Testis (tissue), 2 donors: ENCODE measurements at regions not wholly inside any gene's neighbourhood (a gene's known extent, or its start where the extent isn't known, plus 50 kb on each side); places are given as distances from the start of the nearest gene placed in this dataset.
A peak's percentile ranks its signal among the peaks of the same experiment; 100 is the strongest.

Source experiments
- DNase-seq: peaks from one replicate; pipeline ENCODE4 v3.0.0-alpha.2; 2019
- H3K27ac ChIP-seq, 2 donors: fragments of 200-600 bp; sonication (generic); one replicate each; pipeline ENCODE4 v1.5.1; 2019
- H3K27me3 ChIP-seq: fragments of 200-600 bp; sonication (generic); one replicate; pipeline ENCODE4 v1.5.1; 2019
- H3K36me3 ChIP-seq: fragments of 200-600 bp; sonication (generic); one replicate; pipeline ENCODE4 v1.5.1; 2017; ENCODE audit warnings: low read depth; ENCODE audit errors: missing control alignments
- H3K4me1 ChIP-seq: fragments of 200-600 bp; sonication (generic); one replicate; pipeline ENCODE4 v1.5.1; 2019
- H3K4me3 ChIP-seq, 2 donors: fragments of 200-600 bp; sonication (generic); one replicate each; pipeline ENCODE4 v1.5.1; 2017 to 2019
- H3K9me3 ChIP-seq: fragments of 200-600 bp; sonication (generic); one replicate; pipeline ENCODE4 v1.5.1; 2017
- POLR2A ChIP-seq: fragments of 450-650 bp; IDR thresholded peaks from one replicate; pipeline ENCODE4 v1.6.1; 2017; ENCODE audit warnings: antibody characterized with exemption, mild to moderate bottlenecking, moderate library complexity
- WGBS, 2 donors: methylation state at CpG; one replicate each; pipeline ENCODE4 v1.1.5; 2018; 5-methylcytosine and 5-hydroxymethylcytosine counted together
- intact Hi-C: fragments of 100-400 bp; cut with DNase I; formaldehyde crosslinking; loops from one replicate; pipeline ENCODE4 v1.15.1; 2023; ENCODE audit warnings: low total_unique reads
- TF ChIP-seq, protein P1 (sequence below), 3 experiments: fragments of 450-650 bp in 2 of 3; fragments of 200-600 bp in 1 of 3; sonication (generic) in 1 of 3; IDR thresholded peaks; one replicate each; pipeline ENCODE4 v1.5.1; 2016 to 2019; ENCODE audit warnings: antibody characterized with exemption in 3 of 3, mild to moderate bottlenecking in 2 of 3, moderate library complexity in 1 of 3

DNA sequence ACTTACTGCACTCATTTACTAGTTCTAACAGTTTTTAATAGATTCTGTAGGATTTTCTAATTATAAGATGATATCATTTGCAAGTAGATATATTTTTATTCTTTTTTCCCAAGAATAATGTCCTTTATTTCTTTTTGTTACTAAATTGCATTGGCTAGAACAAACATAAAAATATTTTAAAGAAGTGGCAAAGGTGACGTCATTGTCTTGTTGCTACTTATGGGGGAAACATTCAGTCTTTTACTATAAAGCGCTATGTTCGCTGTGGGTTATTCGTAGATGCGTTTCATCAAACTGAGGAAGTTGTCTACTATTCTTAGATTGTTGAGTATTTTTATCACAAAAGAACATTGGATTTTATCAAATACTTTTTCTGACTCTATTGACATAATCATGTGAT lies 765.2 kb upstream of the POU3F3 start:
- Histone ChIP-seq H3K4me1 (no peaks in the 10 kb centered on the region), H3K9me3 (no peaks in the 10 kb centered on the region), H3K36me3 (no peaks in the 10 kb centered on the region), H3K4me3 (no peak overlapping the region), H3K27me3 (no peaks in the 10 kb centered on the region), H3K27ac (no peak overlapping the region)
- no peak for DNase-seq
- no peak for TF ChIP-seq POLR2A
- TF ChIP-seq, protein P1, sequence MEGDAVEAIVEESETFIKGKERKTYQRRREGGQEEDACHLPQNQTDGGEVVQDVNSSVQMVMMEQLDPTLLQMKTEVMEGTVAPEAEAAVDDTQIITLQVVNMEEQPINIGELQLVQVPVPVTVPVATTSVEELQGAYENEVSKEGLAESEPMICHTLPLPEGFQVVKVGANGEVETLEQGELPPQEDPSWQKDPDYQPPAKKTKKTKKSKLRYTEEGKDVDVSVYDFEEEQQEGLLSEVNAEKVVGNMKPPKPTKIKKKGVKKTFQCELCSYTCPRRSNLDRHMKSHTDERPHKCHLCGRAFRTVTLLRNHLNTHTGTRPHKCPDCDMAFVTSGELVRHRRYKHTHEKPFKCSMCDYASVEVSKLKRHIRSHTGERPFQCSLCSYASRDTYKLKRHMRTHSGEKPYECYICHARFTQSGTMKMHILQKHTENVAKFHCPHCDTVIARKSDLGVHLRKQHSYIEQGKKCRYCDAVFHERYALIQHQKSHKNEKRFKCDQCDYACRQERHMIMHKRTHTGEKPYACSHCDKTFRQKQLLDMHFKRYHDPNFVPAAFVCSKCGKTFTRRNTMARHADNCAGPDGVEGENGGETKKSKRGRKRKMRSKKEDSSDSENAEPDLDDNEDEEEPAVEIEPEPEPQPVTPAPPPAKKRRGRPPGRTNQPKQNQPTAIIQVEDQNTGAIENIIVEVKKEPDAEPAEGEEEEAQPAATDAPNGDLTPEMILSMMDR (IDR thresholded peaks at IDR 0.05), result no peak
- 90 to 94% methylated on average over 5 of the region's 5 CpGs for WGBS, 2 donors
- intact Hi-C loops, result no loop called here

DNA sequence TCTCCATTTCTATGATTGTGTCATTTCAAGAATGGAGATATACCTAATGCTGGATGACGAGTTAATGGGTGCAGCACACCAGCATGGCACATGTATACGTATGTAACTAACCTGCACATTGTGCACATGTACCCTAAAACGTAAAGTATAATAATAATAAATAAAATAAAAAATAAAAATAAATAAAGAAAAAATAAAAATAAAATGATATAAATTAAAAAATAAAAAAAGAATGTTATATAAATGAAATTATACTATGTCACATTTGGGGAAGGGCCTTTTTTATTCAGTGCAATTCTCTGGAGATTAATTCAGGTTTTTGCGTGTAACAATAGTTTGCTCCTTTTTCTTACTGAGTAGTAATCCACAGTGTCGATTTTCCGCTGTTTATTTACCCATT lies 763.5 kb upstream of the POU3F3 start:
- no peak overlapping the region for H3K4me3 ChIP-seq
- no peaks in the 10 kb centered on the region for H3K4me1 ChIP-seq
- 90 to 96% methylated on average over 6 of the region's 6 CpGs for WGBS, 2 donors
- no peaks in the 10 kb centered on the region for H3K27me3 ChIP-seq
- H3K36me3 ChIP-seq, result no peaks in the 10 kb centered on the region
- no peak for DNase-seq
- no peak overlapping the region for H3K27ac ChIP-seq
- intact Hi-C loops, result no loop called here
- H3K9me3 ChIP-seq, result no peaks in the 10 kb centered on the region
- TF ChIP-seq, protein P1 (IDR thresholded peaks at IDR 0.05), result no peak
- TF ChIP-seq POLR2A, result no peak

DNA sequence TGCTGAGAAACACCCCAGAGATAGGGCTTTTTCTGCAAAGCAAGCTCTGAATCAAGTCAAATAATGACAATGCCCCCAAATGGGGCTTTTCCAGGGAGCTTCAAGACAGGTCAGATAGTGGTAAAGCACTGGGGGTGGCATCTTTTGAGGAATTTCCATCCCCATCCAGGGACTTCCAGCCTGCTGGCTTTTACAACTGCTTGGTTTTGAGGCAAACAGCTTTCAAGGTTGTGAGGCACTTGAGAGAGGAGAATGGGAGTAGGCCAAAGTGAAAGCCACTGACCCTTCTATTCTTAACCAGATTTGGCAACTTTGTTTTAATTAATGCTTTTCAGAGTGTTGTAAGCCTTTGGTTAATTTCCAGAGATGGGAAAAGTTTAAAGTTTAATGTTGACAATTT lies 762.0 kb upstream of the POU3F3 start:
- no peaks in the 10 kb centered on the region for H3K4me1 ChIP-seq
- peak; percentile 37 for DNase-seq
- no peaks in the 10 kb centered on the region for H3K27me3 ChIP-seq
- intact Hi-C loops, result no loop called here
- no peaks in the 10 kb centered on the region for H3K9me3 ChIP-seq
- no peak for TF ChIP-seq POLR2A
- TF ChIP-seq, protein P1 (IDR thresholded peaks at IDR 0.05), result no peak
- peak overlapping the region; percentile 37 to 51 for H3K27ac ChIP-seq
- H3K36me3 ChIP-seq, result no peaks in the 10 kb centered on the region
- H3K4me3 ChIP-seq, result no peak overlapping the region

DNA sequence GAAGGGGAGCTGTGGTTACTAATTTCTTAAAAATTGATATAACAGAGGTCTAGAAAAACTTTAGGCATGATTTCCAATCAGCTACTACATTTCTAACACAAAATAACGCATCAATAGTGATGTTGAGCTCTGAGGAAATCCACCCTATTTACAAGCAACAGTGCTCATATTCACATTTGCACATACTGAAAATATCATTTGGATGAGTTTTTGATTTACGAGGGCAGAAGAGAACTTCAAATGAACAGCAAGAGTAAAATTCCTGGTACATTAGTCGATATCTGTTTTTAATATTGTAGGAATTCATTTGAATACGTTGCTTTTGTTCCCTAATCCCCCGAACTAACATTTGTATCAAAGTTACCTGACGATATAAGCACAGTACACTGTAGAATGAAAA lies 761.0 kb upstream of the POU3F3 start:
- H3K36me3 ChIP-seq, result no peaks in the 10 kb centered on the region
- no peak for DNase-seq
- intact Hi-C loops, result no loop called here
- H3K27ac ChIP-seq, result no peak overlapping the region
- no peaks in the 10 kb centered on the region for H3K4me1 ChIP-seq
- 86 to 88% methylated on average over 6 of the region's 6 CpGs for WGBS, 2 donors
- H3K9me3 ChIP-seq, result no peaks in the 10 kb centered on the region
- H3K4me3 ChIP-seq, result no peak overlapping the region
- no peak for TF ChIP-seq POLR2A
- TF ChIP-seq, protein P1 (IDR thresholded peaks at IDR 0.05), result no peak
- no peaks in the 10 kb centered on the region for H3K27me3 ChIP-seq

DNA sequence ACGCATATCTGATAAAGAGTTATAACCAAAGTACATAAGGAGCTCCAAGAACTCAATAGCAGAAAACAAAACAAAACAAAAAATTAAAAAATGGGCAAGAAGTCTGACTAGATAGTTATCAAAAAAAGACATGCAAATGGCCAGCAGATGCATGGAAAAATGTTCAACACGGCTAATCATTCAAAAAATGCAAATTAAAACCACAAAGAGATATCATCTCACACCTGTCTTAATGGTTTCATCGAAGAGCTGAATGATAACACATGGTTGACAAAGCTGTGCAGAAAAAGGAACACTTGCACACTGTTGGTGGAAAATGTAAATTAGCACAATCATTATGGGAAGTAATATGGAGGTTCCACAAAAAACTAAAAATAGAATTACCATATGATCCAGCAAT lies 751.3 kb upstream of the POU3F3 start:
- H3K36me3 ChIP-seq, result no peaks in the 10 kb centered on the region
- H3K9me3 ChIP-seq, result no peaks in the 10 kb centered on the region
- WGBS, 2 donors, result 86% methylated on average over 3 of the region's 3 CpGs
- H3K4me1 ChIP-seq, result no peaks in the 10 kb centered on the region
- no peak overlapping the region for H3K4me3 ChIP-seq
- TF ChIP-seq, protein P1 (IDR thresholded peaks at IDR 0.05), result no peak
- TF ChIP-seq POLR2A, result no peak
- no peak for DNase-seq
- intact Hi-C loops, result no loop called here
- H3K27ac ChIP-seq, result no peak overlapping the region
- H3K27me3 ChIP-seq, result no peaks in the 10 kb centered on the region
